CD4-positive, alpha-beta T cell treated with Interleukin-21 for 1 hour (primary cell): ENCODE measurements at regions not wholly inside any gene's neighbourhood (a gene's known extent, or its start where the extent isn't known, plus 50 kb on each side); places are given as distances from the start of the nearest gene placed in this dataset.

Source experiments
- DNase-seq: peaks from one replicate; pipeline ENCODE4 v3.0.0-alpha.2; 2020

- DNase-seq: no peak
Observed at GRCh38 chr17:72511242-72511641, 390.4 kb downstream of the SOX9 start.

GRCh38 chr17:72511874-72512273, 391.1 kb downstream of the SOX9 start:
- DNase-seq: no peak

DNA sequence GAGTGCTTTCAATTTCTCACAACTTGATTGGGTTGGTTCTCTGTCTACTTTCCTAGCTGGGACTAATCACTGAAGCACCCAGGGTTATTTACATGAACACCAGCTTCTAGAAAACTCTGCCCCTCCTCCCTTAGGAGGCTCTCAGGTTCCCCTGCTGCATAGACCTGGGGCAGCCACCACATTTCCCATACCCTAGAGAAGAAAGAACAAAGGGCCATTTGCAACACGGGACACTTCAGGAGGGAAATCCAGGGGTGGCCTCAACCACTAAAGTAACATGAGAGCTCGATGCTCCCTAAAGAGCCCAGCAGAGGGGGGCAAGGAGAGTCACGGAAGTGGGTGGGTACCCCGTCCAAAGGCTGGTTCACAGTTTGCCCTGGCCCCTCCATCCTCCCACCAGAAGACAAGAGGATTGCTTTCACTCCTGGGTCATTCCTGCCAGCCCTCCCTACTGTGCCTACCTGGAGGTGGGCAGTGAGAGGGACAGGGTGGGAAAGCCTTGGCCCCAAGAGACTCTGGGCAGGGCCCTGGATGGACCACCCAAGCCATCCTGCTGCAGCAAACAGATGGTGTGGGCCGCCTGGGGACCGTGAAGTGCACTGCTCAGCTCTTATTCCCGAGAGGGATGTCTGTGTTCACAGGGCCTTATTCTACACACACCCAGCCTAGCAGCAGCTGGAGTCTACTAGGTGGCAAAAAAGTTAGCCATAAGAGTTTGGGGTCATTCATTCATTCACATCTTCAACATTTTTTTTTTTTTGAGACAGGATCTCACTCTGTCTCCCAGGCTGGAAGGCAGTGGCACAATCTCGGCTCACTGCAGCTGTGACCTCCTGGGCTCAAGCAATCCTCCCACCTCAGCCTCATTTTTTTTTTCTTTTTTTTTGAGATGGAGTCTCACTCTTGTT, 392.1 kb downstream of the SOX9 start:
- no peak for DNase-seq

DNA sequence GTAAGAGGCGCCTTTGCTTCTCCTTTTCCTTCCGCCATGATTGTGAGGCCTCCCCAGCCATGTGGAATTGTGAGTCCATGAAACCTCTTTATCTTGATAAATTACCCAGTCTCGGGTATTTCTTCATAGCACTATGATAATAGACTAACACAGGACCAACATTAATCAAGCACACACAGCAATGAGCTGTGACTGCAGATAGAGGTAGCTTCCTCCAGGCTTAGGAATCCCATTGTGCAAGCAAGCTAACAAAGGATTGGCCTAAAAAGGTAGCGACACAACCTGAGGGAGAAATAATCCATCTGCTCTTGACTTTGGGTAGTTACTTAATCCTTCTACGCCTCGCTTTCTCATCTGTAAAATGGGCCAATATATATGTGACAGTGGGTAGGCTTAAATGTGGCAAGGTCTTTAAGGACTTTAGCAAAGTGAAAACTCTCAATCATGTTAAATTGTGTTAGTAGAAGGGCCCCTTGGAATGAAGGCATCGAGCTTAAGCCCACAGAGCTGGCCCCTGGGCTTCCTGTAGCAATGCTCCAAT, 393.6 kb downstream of the SOX9 start:
- no peak for DNase-seq

- DNase-seq: no peak
Observed at GRCh38 chr17:72514891-72515290, 394.1 kb downstream of the SOX9 start.

DNA sequence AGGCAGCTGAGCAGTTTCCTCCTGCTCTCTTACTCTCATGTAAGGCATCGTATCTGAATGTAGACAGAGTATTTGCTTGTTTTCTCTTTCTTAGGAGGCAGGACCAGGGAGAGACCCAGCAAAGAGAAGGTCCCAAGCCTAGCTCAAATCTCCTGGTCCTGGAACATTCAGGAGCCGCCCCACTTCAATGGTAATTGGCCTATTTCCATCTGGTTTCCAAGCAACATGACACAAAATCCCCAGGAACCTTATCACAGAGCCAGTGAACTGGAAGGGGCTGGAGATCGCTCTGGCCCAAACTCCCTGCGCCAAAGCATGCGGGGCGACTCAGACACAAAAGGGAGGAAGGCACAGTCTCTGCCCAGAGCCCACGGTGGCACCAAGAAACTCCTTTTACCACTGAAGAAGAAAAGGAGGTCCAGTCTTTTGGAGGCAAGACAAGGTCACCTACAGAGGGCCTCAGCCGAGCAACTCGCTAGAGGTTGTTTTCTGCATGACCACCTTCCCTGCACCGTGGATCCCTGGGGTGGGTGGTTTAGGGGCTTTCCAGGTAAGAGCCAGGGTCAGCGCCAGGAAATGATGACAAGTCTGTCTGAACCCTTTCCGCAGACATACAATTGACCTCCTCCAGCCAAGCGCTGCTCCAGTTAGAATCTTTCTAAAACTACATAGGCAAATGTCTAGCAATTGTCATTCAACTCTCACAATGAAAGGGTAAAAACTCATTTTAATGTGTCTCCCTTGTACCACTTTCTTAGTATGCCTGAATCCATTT, 394.7 kb downstream of the SOX9 start:
- no peak for DNase-seq

DNA sequence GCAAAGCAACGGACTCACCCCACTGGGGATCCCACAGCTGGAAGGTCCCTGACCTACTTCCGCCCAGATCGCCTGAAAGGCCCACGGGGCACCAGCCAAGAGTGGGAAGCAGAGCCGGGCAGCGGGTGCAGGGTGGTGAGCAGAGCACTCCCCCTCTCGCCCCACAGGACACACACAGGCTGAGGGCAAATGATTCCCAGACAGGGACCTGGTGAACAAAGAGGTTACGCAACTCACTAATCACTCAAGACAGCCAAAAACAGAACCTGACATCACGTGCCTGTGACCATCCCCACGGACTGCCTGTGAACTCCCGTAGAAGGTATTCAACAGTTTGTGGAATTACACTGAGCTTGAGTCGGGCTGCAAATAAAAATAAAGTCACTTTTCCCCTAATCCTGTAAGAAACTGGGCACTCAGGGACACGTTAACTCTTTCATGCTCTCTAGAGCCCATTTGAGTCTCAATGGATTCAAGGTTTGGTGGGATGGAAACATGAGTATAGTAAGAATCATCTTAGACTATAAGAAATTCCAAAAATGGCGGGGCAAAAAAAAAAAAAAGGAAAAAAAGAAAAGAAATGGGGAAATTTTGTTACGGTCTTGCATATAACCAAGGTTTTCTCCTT, 396.1 kb downstream of the SOX9 start:
- no peak for DNase-seq

- no peak for DNase-seq
Observed at GRCh38 chr17:72517413-72518158, 396.8 kb downstream of the SOX9 start.

DNA sequence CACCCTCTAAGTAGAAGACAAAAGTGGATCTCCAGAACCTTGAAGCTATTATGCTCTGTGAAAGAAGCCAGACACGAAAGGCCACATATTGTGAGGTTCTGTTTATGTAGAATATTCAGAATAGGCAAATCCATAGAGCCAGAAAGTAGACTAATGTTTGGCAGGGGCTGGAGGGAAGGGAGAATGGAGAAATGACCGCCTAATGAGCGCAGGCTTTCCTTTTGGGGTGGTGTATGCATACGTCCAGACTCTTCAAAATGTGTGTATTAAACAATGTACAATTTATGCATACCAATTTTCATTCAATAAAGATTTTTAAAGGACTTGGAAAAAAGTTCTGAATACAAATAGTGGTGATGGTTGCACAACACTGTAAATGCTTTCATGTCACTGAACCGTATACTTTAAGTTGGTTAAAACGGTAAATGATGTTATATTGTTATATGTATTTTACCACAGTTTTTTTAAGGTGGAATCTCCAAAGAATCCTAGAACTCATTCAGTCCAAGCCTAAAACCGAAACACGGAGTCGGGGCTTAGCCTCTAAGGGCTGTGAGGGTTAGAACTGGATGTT, 397.4 kb downstream of the SOX9 start:
- no peak for DNase-seq

GRCh38 chr17:72518753-72519597, 398.2 kb downstream of the SOX9 start:
- DNase-seq: no peak

DNA sequence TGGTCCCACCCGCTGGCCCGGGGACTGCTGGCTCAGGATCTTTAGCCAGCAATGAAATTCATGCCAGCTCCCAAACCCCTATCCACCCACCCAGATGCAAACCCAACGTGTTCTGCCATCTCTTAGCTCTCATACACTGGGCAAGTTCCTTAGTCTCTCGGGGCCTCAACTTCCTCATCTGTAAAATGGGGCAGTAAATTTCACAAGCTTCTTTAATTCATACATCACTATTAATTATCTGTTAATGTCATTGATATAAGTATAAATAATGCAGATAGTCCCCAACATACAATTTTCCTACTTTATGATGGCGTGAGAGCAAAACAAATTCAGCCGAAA, 398.7 kb downstream of the SOX9 start:
- no peak for DNase-seq

- DNase-seq: no peak
Observed at GRCh38 chr17:72520665-72521303, 400.0 kb downstream of the SOX9 start.

GRCh38 chr17:72523491-72523890, 402.7 kb downstream of the SOX9 start:
- no peak for DNase-seq

DNA sequence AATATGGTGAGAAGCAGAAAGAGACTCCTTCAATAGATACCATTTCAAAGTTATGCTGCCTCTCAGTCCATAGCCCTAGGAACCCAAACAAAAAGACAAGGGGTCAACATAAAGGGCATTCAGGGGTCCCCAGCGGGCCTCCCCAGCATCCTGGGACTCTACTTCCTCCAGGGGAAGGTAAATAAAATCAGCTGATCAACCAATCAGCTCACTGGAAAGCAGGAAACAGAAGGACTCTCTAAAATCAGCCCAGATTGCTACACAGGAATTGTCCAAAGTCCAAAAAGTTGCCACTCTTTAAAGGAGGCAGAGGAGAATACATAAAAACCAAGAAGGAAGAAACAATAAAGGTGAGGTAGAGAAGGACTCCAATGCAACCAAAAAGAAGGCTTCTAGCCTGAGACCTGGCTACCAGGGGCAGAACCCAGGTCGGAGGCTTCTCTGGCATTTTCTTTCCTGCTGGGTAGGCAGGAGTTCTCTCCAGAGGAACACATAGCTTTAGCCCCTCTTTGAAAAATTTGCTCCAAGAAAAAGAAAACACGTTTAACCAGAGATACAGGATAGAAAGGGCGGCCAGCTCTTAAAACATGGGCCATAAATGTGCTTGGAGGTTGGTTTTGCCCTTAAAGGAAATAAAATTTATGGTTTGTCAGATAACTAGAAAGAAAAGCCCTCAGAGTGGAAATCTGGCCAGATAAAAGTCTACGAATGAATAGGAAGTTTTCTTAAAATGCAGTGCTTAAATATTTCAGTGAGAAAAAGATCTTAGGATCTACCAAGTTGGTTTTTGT, 404.6 kb downstream of the SOX9 start:
- DNase-seq: no peak

GRCh38 chr17:72526769-72527168, 405.9 kb downstream of the SOX9 start:
- no peak for DNase-seq

- no peak for DNase-seq
Observed at GRCh38 chr17:72527789-72528188, 407.0 kb downstream of the SOX9 start.

DNA sequence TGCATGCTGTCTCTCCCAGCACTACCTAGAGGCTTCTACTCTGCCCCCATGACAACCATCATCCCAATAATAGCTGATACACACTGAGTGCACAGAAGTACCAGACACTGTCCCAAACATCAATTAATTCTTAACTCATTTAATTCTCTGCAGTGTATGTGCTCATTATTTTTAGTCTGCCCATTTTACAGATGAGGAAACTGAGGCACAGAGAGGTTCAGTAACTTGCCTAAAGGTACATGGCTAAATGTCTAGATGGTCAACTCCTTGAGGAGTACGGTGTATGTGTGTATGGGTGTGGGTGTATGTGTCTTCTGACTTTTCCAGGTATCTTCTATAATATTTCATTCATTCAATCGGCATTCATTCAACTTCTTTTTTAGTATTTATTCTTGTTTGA, 407.9 kb downstream of the SOX9 start:
- no peak for DNase-seq

DNA sequence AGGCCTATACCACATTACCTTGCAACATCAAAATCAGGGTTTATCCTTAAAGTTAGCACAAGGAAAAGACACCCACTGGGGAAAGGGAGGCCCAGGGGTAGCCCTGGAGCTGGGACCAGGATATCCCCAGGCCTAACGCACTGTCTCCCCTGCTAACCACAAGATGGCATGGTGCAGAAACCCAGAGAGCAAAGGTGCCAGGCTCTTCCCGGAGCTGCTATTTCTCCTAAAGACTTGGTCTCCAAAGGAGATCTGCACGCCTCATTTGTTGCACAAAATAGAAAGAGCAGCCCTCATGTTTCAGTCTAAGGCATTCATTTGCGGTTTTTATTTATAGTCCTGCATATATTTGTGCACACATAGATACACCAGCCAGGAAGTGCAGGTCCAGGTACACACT, 408.6 kb downstream of the SOX9 start:
- DNase-seq: no peak

- DNase-seq: no peak
Observed at GRCh38 chr17:72530454-72530853, 409.6 kb downstream of the SOX9 start.

GRCh38 chr17:72531729-72532128, 410.9 kb downstream of the SOX9 start:
- no peak for DNase-seq
